ENCODE measurements at regions not wholly inside any gene's neighbourhood (a gene's known extent, or its start where the extent isn't known, plus 50 kb on each side); places are given as distances from the start of the nearest gene placed in this dataset.

GRCh38 chrX:16300831-16301230, 133.6 kb downstream of the MAGEB17 start:
- DNase-seq (ENCODE audit: low read depth) = no peak
- no peak overlapping the region for H3K4me3 ChIP-seq (ENCODE audit: control insufficient read depth, low read depth, low read length)
- TF ChIP-seq CTCF (conservative IDR thresholded peaks at IDR 0.05; ENCODE audit: control insufficient read depth, insufficient read depth, low read depth, low read length) = no peak

GRCh38 chrX:16304751-16305150, 137.5 kb downstream of the MAGEB17 start:
- no peak for DNase-seq (ENCODE audit: low read depth)
- no peak overlapping the region for H3K4me3 ChIP-seq (ENCODE audit: control insufficient read depth, low read depth, low read length)
- TF ChIP-seq CTCF (conservative IDR thresholded peaks at IDR 0.05; ENCODE audit: control insufficient read depth, insufficient read depth, low read depth, low read length) = no peak

- TF ChIP-seq CTCF (conservative IDR thresholded peaks at IDR 0.05; ENCODE audit: control insufficient read depth, insufficient read depth, low read depth, low read length) = no peak
- no peak for DNase-seq (ENCODE audit: low read depth)
- no peak overlapping the region for H3K4me3 ChIP-seq (ENCODE audit: control insufficient read depth, low read depth, low read length)
These were observed 137.9 kb downstream of the MAGEB17 start for GRCh38 chrX:16305187-16305586.

GRCh38 chrX:16307950-16308349, 140.7 kb downstream of the MAGEB17 start:
- no peak overlapping the region for H3K4me3 ChIP-seq (ENCODE audit: control insufficient read depth, low read depth, low read length)
- TF ChIP-seq CTCF (conservative IDR thresholded peaks at IDR 0.05; ENCODE audit: control insufficient read depth, insufficient read depth, low read depth, low read length) = no peak
- DNase-seq (ENCODE audit: low read depth) = no peak

- no peak for DNase-seq (ENCODE audit: low read depth)
- no peak overlapping the region for H3K4me3 ChIP-seq (ENCODE audit: control insufficient read depth, low read depth, low read length)
- TF ChIP-seq CTCF (conservative IDR thresholded peaks at IDR 0.05; ENCODE audit: control insufficient read depth, insufficient read depth, low read depth, low read length) = no peak
These were observed 141.5 kb downstream of the MAGEB17 start for GRCh38 chrX:16308773-16309172.

GRCh38 chrX:16310326-16310725, 143.0 kb downstream of the MAGEB17 start:
- TF ChIP-seq CTCF (conservative IDR thresholded peaks at IDR 0.05; ENCODE audit: control insufficient read depth, insufficient read depth, low read depth, low read length) = no peak
- H3K4me3 ChIP-seq (ENCODE audit: control insufficient read depth, low read depth, low read length) = no peak overlapping the region
- DNase-seq (ENCODE audit: low read depth) = no peak

GRCh38 chrX:16311671-16312070, 144.4 kb downstream of the MAGEB17 start:
- no peak overlapping the region for H3K4me3 ChIP-seq (ENCODE audit: control insufficient read depth, low read depth, low read length)
- DNase-seq (ENCODE audit: low read depth) = no peak
- TF ChIP-seq CTCF (conservative IDR thresholded peaks at IDR 0.05; ENCODE audit: control insufficient read depth, insufficient read depth, low read depth, low read length) = no peak
